ENCODE measurements at regions not wholly inside any gene's neighbourhood (a gene's known extent, or its start where the extent isn't known, plus 50 kb on each side); places are given as distances from the start of the nearest gene placed in this dataset.

GRCh38 chr12:93152617-93153016, 223.5 kb upstream of the EEA1 start:
- peaks cover 4% of the 10 kb centered on the region for H3K4me1 ChIP-seq (ENCODE audit: control insufficient read depth, insufficient read depth, low read length)
- H3K4me3 ChIP-seq (ENCODE audit: low read length) = no peak overlapping the region
- no peaks in the 10 kb centered on the region for H3K27me3 ChIP-seq (ENCODE audit: control insufficient read depth, insufficient read depth, low read length)
- H3K36me3 ChIP-seq (ENCODE audit: control insufficient read depth, insufficient read depth, low read length) = no peaks in the 10 kb centered on the region
- no peak overlapping the region for H3K27ac ChIP-seq (ENCODE audit: low read depth, low read length)
- no peak overlapping the region for H3K9ac ChIP-seq (ENCODE audit: low read length)

DNA sequence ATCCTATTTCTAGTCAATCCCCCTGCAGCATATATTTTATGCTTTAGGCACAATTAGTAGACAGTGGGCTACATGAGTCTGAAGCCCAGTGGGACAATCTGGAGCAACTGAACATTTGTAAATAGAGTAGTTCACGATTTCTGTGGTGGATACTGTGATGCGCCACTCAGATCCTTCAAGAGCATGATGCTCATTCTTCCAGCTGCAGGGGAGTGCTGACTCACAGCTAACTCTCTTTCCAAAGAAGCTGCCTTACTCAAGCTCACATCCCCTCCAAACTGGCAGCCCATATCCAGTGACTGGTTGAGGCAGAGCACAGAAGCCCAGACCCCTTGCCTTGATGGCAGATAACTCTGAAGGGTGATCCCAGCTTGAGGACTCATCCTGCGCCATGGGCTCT, 224.2 kb upstream of the EEA1 start:
- H3K27ac ChIP-seq (ENCODE audit: low read depth, low read length) = no peak overlapping the region
- no peak overlapping the region for H3K9ac ChIP-seq (ENCODE audit: low read length)
- no peak overlapping the region for H3K4me3 ChIP-seq (ENCODE audit: low read length)
- peaks cover 4% of the 10 kb centered on the region for H3K4me1 ChIP-seq (ENCODE audit: control insufficient read depth, insufficient read depth, low read length)
- no peaks in the 10 kb centered on the region for H3K27me3 ChIP-seq (ENCODE audit: control insufficient read depth, insufficient read depth, low read length)
- H3K36me3 ChIP-seq (ENCODE audit: control insufficient read depth, insufficient read depth, low read length) = no peaks in the 10 kb centered on the region

DNA sequence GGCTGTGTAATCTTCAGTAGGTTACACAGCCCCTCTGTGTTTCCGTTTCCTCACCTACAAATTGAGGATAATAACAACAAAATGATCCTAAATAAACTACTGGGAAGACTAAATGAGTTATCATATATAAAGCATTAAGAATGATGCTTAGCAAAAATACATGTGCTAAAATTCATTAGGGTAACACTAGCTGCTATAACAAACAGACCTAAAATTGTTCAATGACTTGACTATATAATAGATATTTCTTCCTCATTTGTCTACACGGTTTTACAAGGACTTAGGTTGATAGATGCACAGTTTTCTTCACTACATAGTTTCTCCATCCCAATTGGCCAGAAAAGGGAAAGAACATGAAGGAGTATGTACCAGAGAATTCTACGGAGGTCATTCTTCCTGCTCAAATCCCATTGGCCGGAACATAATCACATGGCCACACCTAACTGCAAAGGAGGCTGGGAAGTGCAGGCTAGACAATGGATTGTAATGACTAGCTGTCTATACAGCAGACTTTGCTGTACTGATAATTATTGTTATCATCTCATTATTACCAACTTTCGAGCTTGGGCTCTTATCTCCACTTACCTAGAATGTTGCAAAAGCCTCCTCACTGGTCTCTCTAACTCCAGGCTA, 223.5 kb upstream of the NUDT4 start:
- H3K4me3 ChIP-seq (ENCODE audit: low read length) = no peak overlapping the region
- H3K4me1 ChIP-seq (ENCODE audit: control insufficient read depth, insufficient read depth, low read length) = peaks cover 4% of the 10 kb centered on the region
- H3K36me3 ChIP-seq (ENCODE audit: control insufficient read depth, insufficient read depth, low read length) = no peaks in the 10 kb centered on the region
- H3K9ac ChIP-seq (ENCODE audit: low read length) = no peak overlapping the region
- H3K27ac ChIP-seq (ENCODE audit: low read depth, low read length) = no peak overlapping the region
- no peaks in the 10 kb centered on the region for H3K27me3 ChIP-seq (ENCODE audit: control insufficient read depth, insufficient read depth, low read length)

GRCh38 chr12:93154753-93155480, 222.8 kb upstream of the NUDT4 start:
- H3K36me3 ChIP-seq (ENCODE audit: control insufficient read depth, insufficient read depth, low read length) = no peaks in the 10 kb centered on the region
- H3K27me3 ChIP-seq (ENCODE audit: control insufficient read depth, insufficient read depth, low read length) = no peaks in the 10 kb centered on the region
- H3K9ac ChIP-seq (ENCODE audit: low read length) = no peak overlapping the region
- no peak overlapping the region for H3K4me3 ChIP-seq (ENCODE audit: low read length)
- H3K4me1 ChIP-seq (ENCODE audit: control insufficient read depth, insufficient read depth, low read length) = peaks cover 4% of the 10 kb centered on the region
- H3K27ac ChIP-seq (ENCODE audit: low read depth, low read length) = no peak overlapping the region

DNA sequence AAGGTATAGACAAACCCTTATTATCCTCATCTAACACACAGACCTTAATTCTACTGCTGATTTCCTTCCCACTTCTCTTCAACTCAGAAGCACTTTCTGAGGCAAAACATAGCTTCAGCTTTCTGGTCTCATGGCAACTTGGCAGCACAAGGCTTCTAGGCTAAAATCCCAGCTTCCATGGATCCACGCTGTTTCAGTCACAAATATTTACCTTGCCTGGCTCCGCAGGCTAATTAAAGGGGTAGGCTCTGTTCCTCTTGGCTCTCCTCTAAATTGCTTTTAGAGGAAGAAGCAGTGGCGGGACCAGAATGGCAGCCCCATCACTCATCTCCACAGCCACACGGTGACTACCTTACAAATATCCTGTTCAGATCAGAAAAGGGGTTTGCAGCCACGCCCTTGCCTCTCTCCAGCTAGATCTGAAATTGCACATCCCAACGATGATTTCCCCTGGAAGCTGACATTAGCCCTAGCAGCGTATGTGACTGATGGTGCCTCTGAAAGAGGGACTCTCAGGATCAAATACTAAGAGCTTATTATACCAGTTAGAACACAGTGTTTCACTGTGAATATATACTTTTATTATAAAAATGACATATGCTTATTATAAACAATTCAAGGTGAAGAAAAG, 221.5 kb upstream of the NUDT4 start:
- Histone ChIP-seq H3K4me3 (ENCODE audit: low read length) (peak overlapping the region; percentile 17), H3K9ac (ENCODE audit: low read length) (no peak overlapping the region), H3K36me3 (ENCODE audit: control insufficient read depth, insufficient read depth, low read length) (no peaks in the 10 kb centered on the region), H3K27me3 (ENCODE audit: control insufficient read depth, insufficient read depth, low read length) (no peaks in the 10 kb centered on the region), H3K4me1 (ENCODE audit: control insufficient read depth, insufficient read depth, low read length) (peaks cover 4% of the 10 kb centered on the region), H3K27ac (ENCODE audit: low read depth, low read length) (peak overlapping the region; percentile 30)

GRCh38 chr12:93157279-93157678, 220.4 kb upstream of the NUDT4 start:
- no peaks in the 10 kb centered on the region for H3K36me3 ChIP-seq (ENCODE audit: control insufficient read depth, insufficient read depth, low read length)
- H3K27me3 ChIP-seq (ENCODE audit: control insufficient read depth, insufficient read depth, low read length) = no peaks in the 10 kb centered on the region
- H3K4me3 ChIP-seq (ENCODE audit: low read length) = no peak overlapping the region
- H3K27ac ChIP-seq (ENCODE audit: low read depth, low read length) = no peak overlapping the region
- peaks cover 4% of the 10 kb centered on the region for H3K4me1 ChIP-seq (ENCODE audit: control insufficient read depth, insufficient read depth, low read length)
- H3K9ac ChIP-seq (ENCODE audit: low read length) = no peak overlapping the region

DNA sequence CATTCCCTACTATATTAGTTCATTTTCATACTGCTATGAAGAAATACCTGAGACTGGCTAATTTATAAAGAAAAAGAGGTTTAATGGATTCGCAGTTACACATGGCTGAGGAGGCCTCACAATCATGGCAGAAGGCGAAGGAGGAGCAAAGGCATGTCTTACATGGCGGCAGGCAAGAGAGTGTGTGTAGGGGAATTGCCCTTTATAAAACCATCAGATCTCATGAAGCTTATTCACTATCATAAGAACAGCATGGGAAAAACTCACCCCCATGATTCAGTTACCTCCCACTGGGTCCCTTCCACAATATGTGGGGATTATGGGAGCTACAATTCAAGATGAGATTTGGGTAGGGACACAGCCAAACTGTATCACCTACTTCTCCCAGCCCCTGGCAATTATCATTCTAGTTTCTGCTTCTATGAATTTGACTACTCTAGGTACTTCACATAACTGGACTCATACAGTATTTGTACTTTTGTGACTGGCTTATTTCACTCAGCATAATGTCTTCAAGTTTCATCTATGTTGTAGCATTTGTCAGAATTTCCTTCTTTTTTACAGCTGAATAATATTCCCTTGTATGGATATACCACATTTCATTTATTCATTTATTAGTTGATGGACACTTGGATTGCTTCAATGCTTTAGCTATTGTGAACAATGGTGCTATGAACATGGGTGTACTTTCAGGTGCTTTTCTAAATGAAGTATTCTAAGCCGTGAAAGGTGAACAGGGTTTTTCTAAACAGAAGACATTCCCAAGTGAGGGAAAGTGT, 219.5 kb upstream of the NUDT4 start:
- no peak overlapping the region for H3K9ac ChIP-seq (ENCODE audit: low read length)
- no peaks in the 10 kb centered on the region for H3K36me3 ChIP-seq (ENCODE audit: control insufficient read depth, insufficient read depth, low read length)
- H3K4me1 ChIP-seq (ENCODE audit: control insufficient read depth, insufficient read depth, low read length) = peaks cover 4% of the 10 kb centered on the region
- H3K4me3 ChIP-seq (ENCODE audit: low read length) = no peak overlapping the region
- H3K27me3 ChIP-seq (ENCODE audit: control insufficient read depth, insufficient read depth, low read length) = no peaks in the 10 kb centered on the region
- no peak overlapping the region for H3K27ac ChIP-seq (ENCODE audit: low read depth, low read length)

DNA sequence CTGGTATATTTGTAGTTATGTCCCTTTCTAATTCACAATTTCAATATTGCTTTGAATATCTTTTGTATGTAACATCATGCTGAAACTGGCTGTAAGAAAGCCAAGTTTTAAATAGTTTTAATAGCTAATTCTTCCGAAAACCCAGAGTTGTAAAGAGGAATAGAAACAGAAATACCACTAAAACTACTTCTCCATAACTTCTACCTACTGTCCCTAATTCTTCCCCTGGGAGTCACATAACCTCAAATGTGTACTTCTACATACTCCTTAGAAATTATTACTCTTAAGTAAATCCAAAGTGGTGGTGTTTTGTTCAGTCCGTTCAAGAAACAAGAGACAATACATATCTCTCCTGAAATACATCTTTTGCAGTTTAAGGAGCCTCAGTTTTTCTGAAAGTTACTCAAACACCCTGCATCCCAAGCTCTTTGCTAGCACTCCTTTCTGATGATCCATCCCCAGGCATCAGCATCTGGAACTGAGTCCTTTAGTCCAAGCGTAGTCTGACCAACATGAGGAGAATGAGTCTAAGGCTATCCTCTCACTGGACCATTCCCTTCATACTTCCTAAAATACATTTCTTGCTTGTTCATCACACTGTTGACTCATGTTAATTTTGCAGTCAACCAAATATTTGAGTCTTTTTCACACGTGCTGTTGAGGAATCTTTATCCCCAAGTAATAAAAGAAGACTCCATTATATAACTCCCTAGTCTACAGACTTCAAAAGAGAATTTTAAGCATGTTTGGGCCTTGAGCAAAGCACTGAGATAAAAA, 214.3 kb upstream of the NUDT4 start:
- Histone ChIP-seq H3K36me3 (ENCODE audit: control insufficient read depth, insufficient read depth, low read length) (no peaks in the 10 kb centered on the region), H3K9ac (ENCODE audit: low read length) (no peak overlapping the region), H3K27ac (ENCODE audit: low read depth, low read length) (no peak overlapping the region), H3K27me3 (ENCODE audit: control insufficient read depth, insufficient read depth, low read length) (no peaks in the 10 kb centered on the region), H3K4me1 (ENCODE audit: control insufficient read depth, insufficient read depth, low read length) (no peaks in the 10 kb centered on the region), H3K4me3 (ENCODE audit: low read length) (no peak overlapping the region)

GRCh38 chr12:93164103-93164880, 213.4 kb upstream of the NUDT4 start:
- H3K4me1 ChIP-seq (ENCODE audit: control insufficient read depth, insufficient read depth, low read length) = no peaks in the 10 kb centered on the region
- no peak overlapping the region for H3K4me3 ChIP-seq (ENCODE audit: low read length)
- no peaks in the 10 kb centered on the region for H3K36me3 ChIP-seq (ENCODE audit: control insufficient read depth, insufficient read depth, low read length)
- H3K9ac ChIP-seq (ENCODE audit: low read length) = no peak overlapping the region
- H3K27me3 ChIP-seq (ENCODE audit: control insufficient read depth, insufficient read depth, low read length) = no peaks in the 10 kb centered on the region
- no peak overlapping the region for H3K27ac ChIP-seq (ENCODE audit: low read depth, low read length)

DNA sequence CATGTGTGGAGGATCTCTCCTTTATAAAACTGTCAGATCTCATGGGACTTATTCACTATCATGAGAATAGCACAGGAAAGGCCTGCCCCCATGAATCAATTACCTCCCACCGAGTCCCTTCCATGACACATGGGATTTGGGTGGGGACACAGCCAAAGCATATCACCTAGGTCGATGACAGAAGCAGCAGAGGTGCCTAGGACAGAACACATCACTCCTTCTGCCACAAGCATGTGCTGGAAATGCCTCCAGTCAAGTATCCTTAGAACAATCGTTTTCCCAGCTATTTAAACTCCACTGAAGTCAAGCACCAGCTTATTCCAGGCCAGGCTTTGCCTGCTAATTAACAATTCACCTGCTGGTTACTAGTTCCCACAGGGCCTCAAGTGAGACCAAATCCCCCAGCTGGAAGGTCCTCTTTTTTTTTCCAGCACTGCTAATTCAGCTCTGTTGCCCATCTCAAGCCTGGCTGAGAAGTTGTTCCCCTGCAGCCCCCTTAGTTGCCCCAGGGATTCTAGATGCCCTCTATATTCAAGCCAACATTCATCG, 212.3 kb upstream of the NUDT4 start:
- Histone ChIP-seq H3K27ac (ENCODE audit: low read depth, low read length) (no peak overlapping the region), H3K27me3 (ENCODE audit: control insufficient read depth, insufficient read depth, low read length) (no peaks in the 10 kb centered on the region), H3K36me3 (ENCODE audit: control insufficient read depth, insufficient read depth, low read length) (no peaks in the 10 kb centered on the region), H3K4me3 (ENCODE audit: low read length) (no peak overlapping the region), H3K9ac (ENCODE audit: low read length) (no peak overlapping the region), H3K4me1 (ENCODE audit: control insufficient read depth, insufficient read depth, low read length) (no peaks in the 10 kb centered on the region)

DNA sequence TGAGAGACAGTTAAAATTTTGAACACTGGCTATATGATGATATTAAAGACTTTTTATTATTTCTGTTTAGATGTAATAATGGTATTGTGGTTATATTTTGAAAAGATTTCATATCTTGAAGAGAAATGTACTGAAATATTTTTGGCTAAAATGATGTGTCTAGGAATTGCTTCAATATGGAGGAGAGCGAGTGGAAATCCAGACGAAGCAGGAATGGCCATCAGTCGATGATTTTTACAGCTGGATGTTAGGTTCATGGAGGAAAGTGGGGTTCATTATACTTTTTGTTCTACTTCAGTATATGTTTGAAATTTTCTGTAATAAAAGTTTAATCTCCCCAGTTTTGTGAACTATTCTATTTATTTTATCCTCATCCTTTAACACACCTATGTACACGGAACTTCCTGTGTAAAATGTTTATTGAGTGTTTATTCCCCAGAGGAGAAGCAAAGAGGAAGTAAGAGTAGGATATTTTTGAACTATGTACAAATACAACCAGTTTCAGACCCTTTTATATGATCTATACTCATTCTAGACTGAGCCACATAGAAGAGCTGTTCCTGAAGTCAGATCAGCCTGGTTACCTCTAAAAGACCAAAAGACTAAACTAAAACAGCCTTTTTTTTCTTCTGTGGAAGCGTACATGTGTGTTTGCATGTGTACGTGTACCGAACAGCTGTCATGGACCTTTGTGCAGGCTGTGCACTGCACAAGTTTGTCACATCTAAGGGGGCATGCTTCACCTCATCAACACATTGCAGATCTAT, 211.0 kb upstream of the NUDT4 start:
- H3K27ac ChIP-seq (ENCODE audit: low read depth, low read length) = no peak overlapping the region
- H3K27me3 ChIP-seq (ENCODE audit: control insufficient read depth, insufficient read depth, low read length) = no peaks in the 10 kb centered on the region
- H3K36me3 ChIP-seq (ENCODE audit: control insufficient read depth, insufficient read depth, low read length) = no peaks in the 10 kb centered on the region
- H3K9ac ChIP-seq (ENCODE audit: low read length) = no peak overlapping the region
- H3K4me3 ChIP-seq (ENCODE audit: low read length) = peak overlapping the region; percentile 24
- no peaks in the 10 kb centered on the region for H3K4me1 ChIP-seq (ENCODE audit: control insufficient read depth, insufficient read depth, low read length)

Data from rectal smooth muscle tissue (tissue), 1 donor.